OCI-LY1 (cell line): ENCODE measurements at regions not wholly inside any gene's neighbourhood (a gene's known extent, or its start where the extent isn't known, plus 50 kb on each side); places are given as distances from the start of the nearest gene placed in this dataset.

Source experiments
- EZH2 ChIP-seq: fragments of 200-600 bp; sonication (generic), shearing (Covaris generic); IDR thresholded peaks from 2 replicates; pipeline ENCODE4 v1.8.0; 2017; ENCODE audit warnings: borderline replicate concordance, mixed run types, mild to moderate bottlenecking, antibody characterized with exemption, low read length, moderate library complexity, mixed read lengths
- TF ChIP-seq, protein P1 (sequence below): fragments of 200-600 bp; sonication (generic), shearing (Covaris generic); IDR thresholded peaks from 2 replicates; pipeline ENCODE4 v1.5.1; 2017; ENCODE audit warnings: mild to moderate bottlenecking, antibody characterized with exemption, low read length, moderate library complexity, mixed read lengths

DNA sequence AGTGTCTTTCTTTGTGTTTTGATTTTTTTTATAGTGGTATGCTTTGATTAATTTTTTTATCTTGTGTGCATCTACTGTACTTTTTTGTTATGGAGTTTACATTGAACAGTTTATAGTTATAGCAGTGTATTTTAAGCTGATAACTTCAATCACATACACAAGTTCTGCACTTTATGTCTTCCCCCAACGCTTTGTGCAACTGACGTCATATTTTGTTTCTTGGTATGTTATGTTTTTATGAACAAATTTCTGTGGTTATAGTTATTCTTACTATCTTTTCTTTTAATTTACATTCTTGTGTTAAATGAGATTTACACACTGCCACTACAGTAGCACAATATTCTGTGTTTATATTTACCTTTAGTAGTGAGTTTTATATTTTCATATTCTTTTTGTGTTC lies 197.1 kb downstream of the SNAPC1 start:
- TF ChIP-seq, protein P1, sequence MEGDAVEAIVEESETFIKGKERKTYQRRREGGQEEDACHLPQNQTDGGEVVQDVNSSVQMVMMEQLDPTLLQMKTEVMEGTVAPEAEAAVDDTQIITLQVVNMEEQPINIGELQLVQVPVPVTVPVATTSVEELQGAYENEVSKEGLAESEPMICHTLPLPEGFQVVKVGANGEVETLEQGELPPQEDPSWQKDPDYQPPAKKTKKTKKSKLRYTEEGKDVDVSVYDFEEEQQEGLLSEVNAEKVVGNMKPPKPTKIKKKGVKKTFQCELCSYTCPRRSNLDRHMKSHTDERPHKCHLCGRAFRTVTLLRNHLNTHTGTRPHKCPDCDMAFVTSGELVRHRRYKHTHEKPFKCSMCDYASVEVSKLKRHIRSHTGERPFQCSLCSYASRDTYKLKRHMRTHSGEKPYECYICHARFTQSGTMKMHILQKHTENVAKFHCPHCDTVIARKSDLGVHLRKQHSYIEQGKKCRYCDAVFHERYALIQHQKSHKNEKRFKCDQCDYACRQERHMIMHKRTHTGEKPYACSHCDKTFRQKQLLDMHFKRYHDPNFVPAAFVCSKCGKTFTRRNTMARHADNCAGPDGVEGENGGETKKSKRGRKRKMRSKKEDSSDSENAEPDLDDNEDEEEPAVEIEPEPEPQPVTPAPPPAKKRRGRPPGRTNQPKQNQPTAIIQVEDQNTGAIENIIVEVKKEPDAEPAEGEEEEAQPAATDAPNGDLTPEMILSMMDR = no peak
- no peak for TF ChIP-seq EZH2
